Heart left ventricle (tissue), 13 donors: ENCODE measurements at regions not wholly inside any gene's neighbourhood (a gene's known extent, or its start where the extent isn't known, plus 50 kb on each side); places are given as distances from the start of the nearest gene placed in this dataset.
"Not testable (repeated sequence)": the region's sequence is repeated elsewhere in the genome, so short reads cannot be mapped to it uniquely, and the experiment has no call there.

Experiments used
- POLR2A ChIP-seq, 2 donors: fragments of 450-650 bp; IDR thresholded peaks; one replicate each; pipeline ENCODE4 v1.6.1; 2017; ENCODE audit warnings: antibody characterized with exemption in 2 of 2, mild to moderate bottlenecking in 2 of 2, moderate library complexity in 2 of 2
- TF ChIP-seq, protein P1 (sequence below), 12 donors: fragments of 200-600 bp; sonication (generic) in 4 of 12; IDR thresholded peaks; one replicate each; pipeline versions ENCODE4 v1.5.0 to v1.8.0; 2018 to 2022; ENCODE audit warnings: antibody characterized with exemption in 12 of 12, mild to moderate bottlenecking in 5 of 12
- donor health status: ischemic (EF 13 %, LVEDD 7.1; RV severe dilation, severe dysfunction).
- donor health status: DM: no; HTN: yes; CAD: no.
- donor health status: DM: no; HTN: no; CAD: no.
- donor health status: ischemic (EF 25% LVEDD 6.9; RV normal size, moderate dysfunction).
- donor health status: ischemic (EF 25% LVEDD 5.7; RV mildly dilated, moderate dysfunction).
- donor health status: ischemic (EF 35%, LVEDD 5.7; RV mildly dilated, moderate dysfunction).
- donor health status: nonischemic (EF 11% LVEDD 7.7; RV severe dilation, severe dysfunction).
- donor health status: DM: yes; HTN: yes; CAD: no.
- donor health status: PGD.
- donor health status: ischemic (EF 29% LVEDD 5.4; RV normal size, mild dysfunction).
- donor health status: nonischemic (EF 23%, LVEDD 6.1; RV moderate dilation, normal function).

DNA sequence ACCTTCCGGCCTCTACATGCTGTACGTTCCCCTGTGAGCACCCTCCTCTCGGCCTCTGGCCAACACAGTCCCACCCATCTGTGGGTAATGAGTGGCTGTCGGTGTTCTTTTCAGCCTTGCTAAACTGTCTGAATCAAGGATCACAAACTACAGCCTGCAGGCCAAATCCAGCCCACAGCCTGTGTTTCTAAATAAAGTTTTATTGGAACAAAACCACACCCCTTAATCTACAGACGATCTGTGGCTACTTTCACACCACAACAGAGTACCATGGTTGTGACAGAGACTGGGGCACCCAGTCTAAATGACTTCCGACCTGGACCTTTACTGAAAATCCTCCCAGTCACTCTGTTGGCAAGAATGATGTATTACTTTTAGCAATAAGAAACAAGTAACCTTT is 77.3 kb upstream of the DRD5 start:
- TF ChIP-seq, protein P1, sequence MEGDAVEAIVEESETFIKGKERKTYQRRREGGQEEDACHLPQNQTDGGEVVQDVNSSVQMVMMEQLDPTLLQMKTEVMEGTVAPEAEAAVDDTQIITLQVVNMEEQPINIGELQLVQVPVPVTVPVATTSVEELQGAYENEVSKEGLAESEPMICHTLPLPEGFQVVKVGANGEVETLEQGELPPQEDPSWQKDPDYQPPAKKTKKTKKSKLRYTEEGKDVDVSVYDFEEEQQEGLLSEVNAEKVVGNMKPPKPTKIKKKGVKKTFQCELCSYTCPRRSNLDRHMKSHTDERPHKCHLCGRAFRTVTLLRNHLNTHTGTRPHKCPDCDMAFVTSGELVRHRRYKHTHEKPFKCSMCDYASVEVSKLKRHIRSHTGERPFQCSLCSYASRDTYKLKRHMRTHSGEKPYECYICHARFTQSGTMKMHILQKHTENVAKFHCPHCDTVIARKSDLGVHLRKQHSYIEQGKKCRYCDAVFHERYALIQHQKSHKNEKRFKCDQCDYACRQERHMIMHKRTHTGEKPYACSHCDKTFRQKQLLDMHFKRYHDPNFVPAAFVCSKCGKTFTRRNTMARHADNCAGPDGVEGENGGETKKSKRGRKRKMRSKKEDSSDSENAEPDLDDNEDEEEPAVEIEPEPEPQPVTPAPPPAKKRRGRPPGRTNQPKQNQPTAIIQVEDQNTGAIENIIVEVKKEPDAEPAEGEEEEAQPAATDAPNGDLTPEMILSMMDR (IDR thresholded peaks at IDR 0.05), result not testable (repeated sequence)
- TF ChIP-seq POLR2A (IDR thresholded peaks at IDR 0.05), result not testable (repeated sequence)
